Inflammatory macrophage (primary cell): ENCODE measurements at regions not wholly inside any gene's neighbourhood (a gene's known extent, or its start where the extent isn't known, plus 50 kb on each side); places are given as distances from the start of the nearest gene placed in this dataset.

Source experiments
- DNase-seq, 2 donors: peaks; one replicate each; pipeline ENCODE4 v3.0.0-alpha.2; 2020 to 2022

- DNase-seq = no peak
Measured at GRCh38 chr11:56932572-56933220, 56.0 kb upstream of the OR5AK2 start.

GRCh38 chr11:56923116-56923515, 65.6 kb upstream of the OR5AK2 start:
- DNase-seq = no peak

- DNase-seq = no peak
Measured at GRCh38 chr11:56922421-56922820, 66.3 kb upstream of the OR5AK2 start.

- no peak for DNase-seq
Measured at GRCh38 chr11:56917708-56918400, 70.9 kb upstream of the OR5AK2 start.

GRCh38 chr11:56916587-56916986, 72.1 kb upstream of the OR5AK2 start:
- DNase-seq = no peak

- DNase-seq = no peak
Measured at GRCh38 chr11:56916162-56916561, 72.6 kb upstream of the OR5AK2 start.

GRCh38 chr11:56911312-56911711, 77.4 kb upstream of the OR5AK2 start:
- DNase-seq = no peak

GRCh38 chr11:56910785-56911184, 77.9 kb upstream of the OR5AK2 start:
- DNase-seq = no peak

- DNase-seq = no peak
Measured at GRCh38 chr11:56910046-56910773, 78.5 kb upstream of the OR5AK2 start.

- DNase-seq = no peak
Measured at GRCh38 chr11:56909563-56909962, 79.2 kb upstream of the OR5AK2 start.

GRCh38 chr11:56909080-56909479, 79.6 kb upstream of the OR5AK2 start:
- DNase-seq = no peak

- DNase-seq = no peak
Measured at GRCh38 chr11:56906683-56907148, 82.0 kb upstream of the OR5AK2 start.

- no peak for DNase-seq
Measured at GRCh38 chr11:56905936-56906335, 82.8 kb upstream of the OR5AK2 start.

- no peak for DNase-seq
Measured at GRCh38 chr11:56905442-56905841, 83.3 kb upstream of the OR5AK2 start.

GRCh38 chr11:56898856-56899255, 89.9 kb upstream of the OR5AK2 start:
- no peak for DNase-seq

GRCh38 chr11:56890584-56891305, 98.0 kb upstream of the OR5AK2 start:
- DNase-seq = no peak

GRCh38 chr11:56889986-56890385, 98.7 kb upstream of the OR5AK2 start:
- no peak for DNase-seq

- no peak for DNase-seq
Measured at GRCh38 chr11:56887940-56888339, 100.8 kb upstream of the OR5AK2 start.

GRCh38 chr11:56886455-56886854, 102.3 kb upstream of the OR5AK2 start:
- no peak for DNase-seq

- no peak for DNase-seq
Measured at GRCh38 chr11:56885854-56886253, 102.9 kb upstream of the OR5AK2 start.

- DNase-seq = no peak
Measured at GRCh38 chr11:56885177-56885576, 103.5 kb upstream of the OR5AK2 start.

GRCh38 chr11:56883371-56883987, 105.2 kb upstream of the OR5AK2 start:
- DNase-seq = no peak
